Osteoblast (primary cell): ENCODE measurements at regions not wholly inside any gene's neighbourhood (a gene's known extent, or its start where the extent isn't known, plus 50 kb on each side); places are given as distances from the start of the nearest gene placed in this dataset.

Experiments
- DNase-seq: peaks from one replicate; pipeline ENCODE4 v3.0.0; 2011; ENCODE audit warnings: low spot score, mixed read lengths; ENCODE audit not compliant: insufficient read length; ENCODE audit errors: missing footprints
- H2AFZ ChIP-seq: 2 replicates; pipeline ENCODE4 v1.6.0; 2011; ENCODE audit warnings: mild to moderate bottlenecking, low read length
- H3K27ac ChIP-seq: 2 replicates; pipeline ENCODE4 v1.5.1; 2011; ENCODE audit warnings: mild to moderate bottlenecking, low read depth, low read length, moderate library complexity
- H3K27me3 ChIP-seq: 2 replicates; pipeline ENCODE4 v1.6.0; 2012; ENCODE audit warnings: mild to moderate bottlenecking, control low read depth, inconsistent platforms, low read length, moderate library complexity; ENCODE audit not compliant: insufficient read depth
- H3K36me3 ChIP-seq: 2 replicates; pipeline ENCODE4 v1.5.1; 2011; ENCODE audit warnings: mild to moderate bottlenecking, low read length, control low read depth, moderate library complexity; ENCODE audit not compliant: insufficient read depth
- H3K4me1 ChIP-seq: 2 replicates; pipeline ENCODE4 v1.5.1; 2011; ENCODE audit warnings: mild to moderate bottlenecking, low read length, control low read depth, moderate library complexity; ENCODE audit not compliant: insufficient read depth
- H3K4me2 ChIP-seq: 2 replicates; pipeline ENCODE4 v1.6.0; 2011; ENCODE audit warnings: mild to moderate bottlenecking, low read length; ENCODE audit not compliant: insufficient read depth
- H3K4me3 ChIP-seq: fragments of 200-600 bp; sonication (generic); 3 replicates; pipeline ENCODE4 v1.5.1; 2012; ENCODE audit warnings: mild to moderate bottlenecking, low read length, inconsistent platforms; ENCODE audit not compliant: insufficient read depth
- H3K79me2 ChIP-seq: 2 replicates; pipeline ENCODE4 v1.6.0; 2012; ENCODE audit warnings: mild to moderate bottlenecking, low read length, control low read depth, inconsistent platforms; ENCODE audit not compliant: insufficient read depth
- H3K9me3 ChIP-seq: 2 replicates; pipeline ENCODE4 v1.5.1; 2011; ENCODE audit warnings: low read depth, low read length, control low read depth
- H4K20me1 ChIP-seq: 2 replicates; pipeline ENCODE4 v1.6.0; 2012; ENCODE audit warnings: mild to moderate bottlenecking, low read length, control low read depth; ENCODE audit not compliant: insufficient read depth
- TF ChIP-seq, protein P1 (sequence below): IDR thresholded peaks from 2 replicates; pipeline ENCODE4 v1.5.1; 2011; ENCODE audit warnings: mild to moderate bottlenecking, low read depth, low read length, moderate library complexity; ENCODE audit errors: extremely low read depth

DNA sequence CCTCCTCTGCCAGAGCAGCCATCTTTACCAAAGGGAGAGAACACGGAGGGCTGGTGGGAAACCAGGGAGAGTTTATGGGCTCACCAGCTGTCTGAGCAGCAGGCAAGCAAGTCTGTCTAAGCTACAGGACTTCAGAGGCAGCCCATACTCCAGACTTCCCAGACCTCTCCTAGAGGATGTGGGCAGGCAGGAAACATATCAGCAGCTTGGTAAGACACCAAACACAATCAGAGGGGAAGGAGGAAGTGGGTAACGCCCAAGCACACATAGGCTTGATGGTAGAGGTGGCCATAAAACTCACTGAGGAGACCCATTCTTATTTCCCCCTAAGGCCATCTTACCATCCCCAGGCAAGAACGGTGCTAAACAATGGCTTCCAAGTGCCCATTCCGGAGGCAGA is 143.1 kb upstream of the ARID1B start:
- H3K36me3 ChIP-seq, result no peaks in the 10 kb centered on the region
- peaks cover 3% of the 10 kb centered on the region for H3K4me1 ChIP-seq
- DNase-seq, result no peak
- no peak overlapping the region for H3K4me2 ChIP-seq
- H3K27me3 ChIP-seq, result no peaks in the 10 kb centered on the region
- no peak overlapping the region for H3K4me3 ChIP-seq
- H2AFZ ChIP-seq, result no peak overlapping the region
- no peaks in the 10 kb centered on the region for H4K20me1 ChIP-seq
- TF ChIP-seq, protein P1, sequence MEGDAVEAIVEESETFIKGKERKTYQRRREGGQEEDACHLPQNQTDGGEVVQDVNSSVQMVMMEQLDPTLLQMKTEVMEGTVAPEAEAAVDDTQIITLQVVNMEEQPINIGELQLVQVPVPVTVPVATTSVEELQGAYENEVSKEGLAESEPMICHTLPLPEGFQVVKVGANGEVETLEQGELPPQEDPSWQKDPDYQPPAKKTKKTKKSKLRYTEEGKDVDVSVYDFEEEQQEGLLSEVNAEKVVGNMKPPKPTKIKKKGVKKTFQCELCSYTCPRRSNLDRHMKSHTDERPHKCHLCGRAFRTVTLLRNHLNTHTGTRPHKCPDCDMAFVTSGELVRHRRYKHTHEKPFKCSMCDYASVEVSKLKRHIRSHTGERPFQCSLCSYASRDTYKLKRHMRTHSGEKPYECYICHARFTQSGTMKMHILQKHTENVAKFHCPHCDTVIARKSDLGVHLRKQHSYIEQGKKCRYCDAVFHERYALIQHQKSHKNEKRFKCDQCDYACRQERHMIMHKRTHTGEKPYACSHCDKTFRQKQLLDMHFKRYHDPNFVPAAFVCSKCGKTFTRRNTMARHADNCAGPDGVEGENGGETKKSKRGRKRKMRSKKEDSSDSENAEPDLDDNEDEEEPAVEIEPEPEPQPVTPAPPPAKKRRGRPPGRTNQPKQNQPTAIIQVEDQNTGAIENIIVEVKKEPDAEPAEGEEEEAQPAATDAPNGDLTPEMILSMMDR, result no peak
- no peaks in the 10 kb centered on the region for H3K9me3 ChIP-seq
- no peak overlapping the region for H3K27ac ChIP-seq
- no peaks in the 10 kb centered on the region for H3K79me2 ChIP-seq

DNA sequence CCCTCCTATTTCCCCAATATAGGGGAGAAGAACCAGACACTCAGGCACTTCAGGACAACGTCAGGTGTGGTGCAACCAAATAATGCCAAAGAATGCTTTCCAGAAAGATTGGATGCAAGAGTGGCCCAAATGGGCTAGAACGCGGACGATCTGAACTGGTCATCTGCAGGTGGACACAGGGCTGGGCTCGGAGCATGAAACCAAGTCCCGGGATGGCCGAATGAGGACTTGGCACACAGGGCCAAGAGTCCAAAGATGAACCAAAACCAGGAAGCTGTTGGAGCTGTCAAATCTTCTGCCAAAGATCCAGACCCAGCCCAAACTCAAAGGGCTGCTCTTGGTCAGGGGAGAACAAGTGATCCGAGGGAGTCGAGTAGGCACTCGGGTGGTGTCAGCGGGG is 143.9 kb upstream of the ARID1B start:
- no peak overlapping the region for H3K4me2 ChIP-seq
- H3K79me2 ChIP-seq, result no peaks in the 10 kb centered on the region
- H3K36me3 ChIP-seq, result no peaks in the 10 kb centered on the region
- H3K27me3 ChIP-seq, result no peaks in the 10 kb centered on the region
- no peak overlapping the region for H3K27ac ChIP-seq
- H3K4me1 ChIP-seq, result peaks cover 3% of the 10 kb centered on the region
- H3K4me3 ChIP-seq, result no peak overlapping the region
- no peak overlapping the region for H2AFZ ChIP-seq
- H3K9me3 ChIP-seq, result no peaks in the 10 kb centered on the region
- DNase-seq, result no peak
- H4K20me1 ChIP-seq, result no peaks in the 10 kb centered on the region
- TF ChIP-seq, protein P1, result no peak

DNA sequence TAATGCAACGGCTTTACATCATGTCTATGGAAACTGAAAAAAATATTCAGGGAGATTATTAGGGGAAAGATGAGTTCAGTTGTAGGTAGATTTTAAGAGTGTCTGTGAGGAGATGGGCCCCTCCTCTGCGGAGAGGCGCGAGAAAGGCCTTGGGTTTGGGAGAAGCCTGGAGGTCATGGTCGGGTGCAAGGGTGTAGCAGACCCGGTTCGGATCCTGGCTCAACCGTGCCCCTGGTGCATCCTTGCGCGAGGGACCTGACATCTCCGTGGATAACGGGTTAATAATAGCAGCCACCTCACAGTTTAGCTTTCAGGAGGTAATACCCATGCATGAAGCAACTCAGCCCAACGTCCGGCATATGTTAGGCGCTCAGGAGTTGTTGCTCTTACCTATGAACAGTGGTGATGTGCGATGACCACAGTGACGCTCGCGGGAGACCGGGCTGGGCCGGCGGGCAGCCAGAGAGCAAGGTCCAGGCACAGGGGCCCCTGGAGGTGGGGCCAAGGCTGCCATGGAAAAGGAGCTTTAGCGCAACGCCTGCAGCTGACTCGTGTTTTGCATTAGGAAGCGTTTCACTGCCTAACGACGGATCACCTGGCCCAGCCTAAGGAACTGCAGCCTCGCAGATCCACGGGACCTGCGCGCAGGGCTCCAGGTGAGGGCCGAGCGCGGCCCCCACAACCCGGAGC is 146.4 kb upstream of the ARID1B start:
- Histone ChIP-seq H4K20me1 (no peaks in the 10 kb centered on the region), H3K4me3 (no peak overlapping the region), H3K27ac (no peak overlapping the region), H3K36me3 (no peaks in the 10 kb centered on the region), H3K27me3 (no peaks in the 10 kb centered on the region), H3K4me2 (no peak overlapping the region), H3K9me3 (no peaks in the 10 kb centered on the region), H2AFZ (no peak overlapping the region), H3K79me2 (no peaks in the 10 kb centered on the region), H3K4me1 (peaks cover 3% of the 10 kb centered on the region)
- TF ChIP-seq, protein P1, result no peak
- no peak for DNase-seq

DNA sequence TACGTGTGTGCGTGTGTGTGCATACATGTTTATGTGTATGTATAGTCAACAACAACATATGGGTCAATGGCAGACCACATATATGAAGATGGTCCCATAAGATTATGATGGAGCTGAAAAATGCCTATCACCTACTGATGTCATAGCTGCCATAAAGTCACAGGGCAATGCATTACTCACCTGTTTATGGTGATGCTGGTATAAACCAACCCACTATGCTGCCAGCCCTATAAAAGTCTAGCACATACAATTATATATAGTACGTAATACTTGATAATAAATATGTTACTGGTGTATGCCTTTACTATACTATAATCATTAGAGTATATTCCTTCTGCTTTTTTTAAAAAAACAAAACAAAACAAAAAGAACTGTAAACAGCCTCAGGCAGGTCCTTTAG is 148.4 kb upstream of the ARID1B start:
- no peak overlapping the region for H3K4me2 ChIP-seq
- H3K4me1 ChIP-seq, result no peaks in the 10 kb centered on the region
- H2AFZ ChIP-seq, result no peak overlapping the region
- H3K27ac ChIP-seq, result no peak overlapping the region
- H3K79me2 ChIP-seq, result no peaks in the 10 kb centered on the region
- no peak overlapping the region for H3K4me3 ChIP-seq
- H3K27me3 ChIP-seq, result no peaks in the 10 kb centered on the region
- DNase-seq, result no peak
- H3K36me3 ChIP-seq, result no peaks in the 10 kb centered on the region
- TF ChIP-seq, protein P1, result no peak
- H3K9me3 ChIP-seq, result no peaks in the 10 kb centered on the region
- H4K20me1 ChIP-seq, result no peaks in the 10 kb centered on the region
